Right lobe of liver (tissue), 4 donors: ENCODE measurements at regions not wholly inside any gene's neighbourhood (a gene's known extent, or its start where the extent isn't known, plus 50 kb on each side); places are given as distances from the start of the nearest gene placed in this dataset.

ENCODE experiments used
- POLR2A ChIP-seq: fragments of 450-650 bp; IDR thresholded peaks from one replicate; pipeline ENCODE4 v1.6.1; 2017; ENCODE audit warnings: antibody characterized with exemption, mild to moderate bottlenecking
- TF ChIP-seq, protein P1 (sequence below), 4 donors: fragments of 200-600 bp in 3 of 4; fragments of 450-650 bp in 1 of 4; IDR thresholded peaks; one replicate each; pipeline versions ENCODE4 v1.5.1 to v1.8.0; 2016 to 2022; ENCODE audit warnings: antibody characterized with exemption in 4 of 4, mild to moderate bottlenecking in 2 of 4
- donor health status: DM: no; HTN: no; CAD: no.
- donor health status: DM: no; HTN: no; CAD: no.
- donor health status: DM: no; HTN: yes; CAD: no.

DNA sequence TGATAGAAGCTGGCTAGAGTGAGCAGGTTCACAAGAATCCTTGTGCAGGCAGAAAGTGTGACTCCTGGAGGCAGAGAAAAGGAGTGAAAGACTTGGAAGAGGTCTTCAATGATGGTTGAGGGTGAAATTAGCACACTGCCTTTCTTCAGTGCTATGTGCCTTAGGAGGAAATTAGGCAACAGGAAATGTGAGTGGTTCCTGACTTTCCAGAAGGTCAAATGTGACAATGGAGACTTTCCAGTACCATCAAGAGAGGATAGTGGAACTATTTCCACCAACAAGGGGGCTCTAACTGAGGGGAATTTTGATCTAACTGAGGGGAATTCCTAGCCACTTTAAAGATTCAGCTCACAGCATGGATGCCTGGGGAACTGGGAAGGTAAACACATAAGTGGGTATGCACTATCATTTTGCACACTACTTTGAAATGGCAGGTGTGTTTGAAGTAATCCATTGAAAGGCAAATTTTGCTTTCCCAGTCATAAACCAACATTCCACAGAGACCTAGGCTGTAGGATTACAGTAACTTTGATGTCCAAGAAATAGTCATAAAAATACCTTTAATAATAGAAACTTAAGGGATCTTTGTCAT is 90.0 kb downstream of the PERP start:
- TF ChIP-seq POLR2A, result no peak
- TF ChIP-seq, protein P1, sequence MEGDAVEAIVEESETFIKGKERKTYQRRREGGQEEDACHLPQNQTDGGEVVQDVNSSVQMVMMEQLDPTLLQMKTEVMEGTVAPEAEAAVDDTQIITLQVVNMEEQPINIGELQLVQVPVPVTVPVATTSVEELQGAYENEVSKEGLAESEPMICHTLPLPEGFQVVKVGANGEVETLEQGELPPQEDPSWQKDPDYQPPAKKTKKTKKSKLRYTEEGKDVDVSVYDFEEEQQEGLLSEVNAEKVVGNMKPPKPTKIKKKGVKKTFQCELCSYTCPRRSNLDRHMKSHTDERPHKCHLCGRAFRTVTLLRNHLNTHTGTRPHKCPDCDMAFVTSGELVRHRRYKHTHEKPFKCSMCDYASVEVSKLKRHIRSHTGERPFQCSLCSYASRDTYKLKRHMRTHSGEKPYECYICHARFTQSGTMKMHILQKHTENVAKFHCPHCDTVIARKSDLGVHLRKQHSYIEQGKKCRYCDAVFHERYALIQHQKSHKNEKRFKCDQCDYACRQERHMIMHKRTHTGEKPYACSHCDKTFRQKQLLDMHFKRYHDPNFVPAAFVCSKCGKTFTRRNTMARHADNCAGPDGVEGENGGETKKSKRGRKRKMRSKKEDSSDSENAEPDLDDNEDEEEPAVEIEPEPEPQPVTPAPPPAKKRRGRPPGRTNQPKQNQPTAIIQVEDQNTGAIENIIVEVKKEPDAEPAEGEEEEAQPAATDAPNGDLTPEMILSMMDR (IDR thresholded peaks at IDR 0.05), result no peak
